Mucosa of descending colon (tissue), 3 donors: ENCODE measurements at regions not wholly inside any gene's neighbourhood (a gene's known extent, or its start where the extent isn't known, plus 50 kb on each side); places are given as distances from the start of the nearest gene placed in this dataset.
A peak's percentile ranks its signal among the peaks of the same experiment; 100 is the strongest.

Experiments
- ATAC-seq: fragments of 200-7000 bp; cut with Tn5 transposase; one replicate; pipeline ENCODE4 v1.9.1; 2020; ENCODE audit warnings: mild to moderate bottlenecking, moderate library complexity
- DNase-seq, 3 donors: peaks; one replicate each; pipeline ENCODE4 v3.0.0-alpha.2; 2020
- H3K36me3 ChIP-seq: fragments of 200-600 bp; one replicate; pipeline ENCODE4 v1.8.0; 2021; ENCODE audit warnings: low read depth, mild to moderate bottlenecking
- H3K4me1 ChIP-seq: fragments of 200-600 bp; one replicate; pipeline ENCODE4 v1.8.0; 2021; ENCODE audit warnings: low read depth, mild to moderate bottlenecking
- H3K4me3 ChIP-seq: fragments of 200-600 bp; one replicate; pipeline ENCODE4 v1.8.0; 2021; ENCODE audit warnings: mild to moderate bottlenecking
- H3K9me3 ChIP-seq: fragments of 200-600 bp; one replicate; pipeline ENCODE4 v1.8.0; 2021; ENCODE audit warnings: mild to moderate bottlenecking
- intact Hi-C, 2 donors: fragments of 100-400 bp; cut with DNase I in 1 of 2; cut with micrococcal nuclease in 1 of 2; formaldehyde crosslinking; loops; one replicate each; pipeline versions ENCODE4 v1.11.0 to v1.11.1; 2022; cut with DNase I, micrococcal nuclease
- TF ChIP-seq, protein P1 (sequence below): fragments of 200-600 bp; IDR thresholded peaks from one replicate; pipeline ENCODE4 v1.8.0; 2022; ENCODE audit warnings: antibody characterized with exemption, mild to moderate bottlenecking
- donor health status: DM: no; HTN: no; CAD: no; lungs with moderate emphysema.
- donor health status: DM: no; HTN: no; CAD: no.
- donor health status: DM: no; HTN: yes; CAD: no.

DNA sequence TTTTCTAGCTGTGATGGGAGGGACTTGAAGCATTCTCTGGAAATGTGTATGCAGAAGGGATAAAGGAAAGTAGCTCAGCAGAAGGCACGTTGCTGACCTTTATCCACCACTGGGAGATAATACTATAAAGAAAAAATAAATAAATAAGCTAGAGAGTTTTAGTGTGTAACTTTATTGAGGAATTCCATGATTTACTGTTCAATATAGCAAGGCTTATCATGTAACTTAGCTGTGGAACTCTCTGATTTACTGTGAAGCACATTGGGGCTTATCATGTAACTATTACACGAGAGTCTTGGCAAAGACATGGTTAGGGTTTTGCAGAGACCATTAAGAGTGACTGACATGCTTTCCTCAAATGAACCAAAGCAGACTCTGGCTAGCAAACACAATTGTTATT lies 316.1 kb upstream of the SNX7 start:
- H3K4me3 ChIP-seq: no peak overlapping the region
- TF ChIP-seq, protein P1, sequence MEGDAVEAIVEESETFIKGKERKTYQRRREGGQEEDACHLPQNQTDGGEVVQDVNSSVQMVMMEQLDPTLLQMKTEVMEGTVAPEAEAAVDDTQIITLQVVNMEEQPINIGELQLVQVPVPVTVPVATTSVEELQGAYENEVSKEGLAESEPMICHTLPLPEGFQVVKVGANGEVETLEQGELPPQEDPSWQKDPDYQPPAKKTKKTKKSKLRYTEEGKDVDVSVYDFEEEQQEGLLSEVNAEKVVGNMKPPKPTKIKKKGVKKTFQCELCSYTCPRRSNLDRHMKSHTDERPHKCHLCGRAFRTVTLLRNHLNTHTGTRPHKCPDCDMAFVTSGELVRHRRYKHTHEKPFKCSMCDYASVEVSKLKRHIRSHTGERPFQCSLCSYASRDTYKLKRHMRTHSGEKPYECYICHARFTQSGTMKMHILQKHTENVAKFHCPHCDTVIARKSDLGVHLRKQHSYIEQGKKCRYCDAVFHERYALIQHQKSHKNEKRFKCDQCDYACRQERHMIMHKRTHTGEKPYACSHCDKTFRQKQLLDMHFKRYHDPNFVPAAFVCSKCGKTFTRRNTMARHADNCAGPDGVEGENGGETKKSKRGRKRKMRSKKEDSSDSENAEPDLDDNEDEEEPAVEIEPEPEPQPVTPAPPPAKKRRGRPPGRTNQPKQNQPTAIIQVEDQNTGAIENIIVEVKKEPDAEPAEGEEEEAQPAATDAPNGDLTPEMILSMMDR: no peak
- DNase-seq: no peak
- H3K4me1 ChIP-seq: no peaks in the 10 kb centered on the region
- H3K36me3 ChIP-seq: no peaks in the 10 kb centered on the region
- no peaks in the 10 kb centered on the region for H3K9me3 ChIP-seq
- ATAC-seq: no peak
- intact Hi-C loops: no loop called here

DNA sequence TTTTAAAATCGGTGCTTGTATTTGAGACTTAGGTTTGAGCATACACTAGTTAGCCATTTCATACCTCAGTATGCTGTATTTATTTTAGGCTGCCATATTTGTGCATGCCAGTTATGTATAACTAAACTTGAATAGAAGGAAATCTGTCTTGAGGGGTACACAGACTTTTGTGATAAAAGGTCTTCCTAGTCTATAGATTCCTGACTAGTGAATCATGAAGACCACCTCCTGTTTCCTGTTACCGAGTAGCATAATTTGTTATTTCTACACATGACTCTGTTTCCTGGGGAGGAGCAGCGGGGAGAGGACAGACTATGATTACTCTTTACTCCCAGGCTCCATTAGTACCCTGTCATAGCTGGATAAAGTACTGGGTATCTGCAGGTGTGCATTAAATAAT lies 316.8 kb upstream of the SNX7 start:
- Histone ChIP-seq H3K4me1 (no peaks in the 10 kb centered on the region), H3K36me3 (no peaks in the 10 kb centered on the region), H3K9me3 (no peaks in the 10 kb centered on the region), H3K4me3 (no peak overlapping the region)
- intact Hi-C loops: no loop called here
- ATAC-seq (no peak), DNase-seq (no peak)
- TF ChIP-seq, protein P1: no peak

DNA sequence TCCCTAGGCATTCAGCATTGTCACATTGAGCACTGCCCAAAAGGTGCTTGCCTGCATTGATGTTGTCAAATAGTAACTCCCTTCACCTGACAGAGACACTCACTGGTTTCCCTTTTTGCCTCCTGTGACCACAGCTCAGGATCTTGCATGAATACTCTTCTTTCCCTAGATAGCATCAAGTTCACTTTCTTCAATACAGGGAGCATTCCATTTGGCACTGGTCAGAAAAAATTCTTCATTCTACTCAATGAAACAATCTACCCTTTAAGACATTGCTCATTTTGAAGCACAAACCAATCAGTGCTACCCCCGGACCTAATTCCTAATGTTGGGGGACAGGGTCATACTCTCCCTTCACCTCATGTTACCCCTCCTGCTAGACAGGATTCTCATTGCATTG lies 319.0 kb upstream of the SNX7 start:
- TF ChIP-seq, protein P1: no peak
- ATAC-seq: no peak
- Histone ChIP-seq H3K4me1 (no peaks in the 10 kb centered on the region), H3K9me3 (no peaks in the 10 kb centered on the region), H3K36me3 (no peaks in the 10 kb centered on the region), H3K4me3 (no peak overlapping the region)
- intact Hi-C loops: no loop called here
- no peak for DNase-seq

DNA sequence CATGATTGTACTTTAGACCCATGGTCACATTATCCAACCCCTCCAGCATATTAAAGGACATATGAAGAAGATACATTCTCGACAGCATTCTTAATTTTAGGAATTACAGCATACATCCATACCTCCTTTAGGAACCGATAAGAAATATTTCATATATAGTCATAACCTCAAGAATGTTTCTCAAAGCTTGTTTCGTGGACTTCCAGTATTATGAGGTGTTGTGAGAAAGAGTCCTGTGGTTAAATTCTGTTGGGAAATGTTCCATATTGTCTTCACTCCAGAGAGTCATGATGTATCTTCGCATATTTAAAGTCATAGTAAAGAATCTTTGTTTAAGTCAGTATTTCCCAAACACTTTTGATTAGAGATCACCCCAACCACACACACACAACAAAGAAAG lies 321.0 kb upstream of the SNX7 start:
- no peaks in the 10 kb centered on the region for H3K9me3 ChIP-seq
- H3K4me3 ChIP-seq: no peak overlapping the region
- no peaks in the 10 kb centered on the region for H3K36me3 ChIP-seq
- H3K4me1 ChIP-seq: no peaks in the 10 kb centered on the region
- intact Hi-C loops: no loop called here
- no peak for ATAC-seq
- TF ChIP-seq, protein P1: no peak
- no peak for DNase-seq

DNA sequence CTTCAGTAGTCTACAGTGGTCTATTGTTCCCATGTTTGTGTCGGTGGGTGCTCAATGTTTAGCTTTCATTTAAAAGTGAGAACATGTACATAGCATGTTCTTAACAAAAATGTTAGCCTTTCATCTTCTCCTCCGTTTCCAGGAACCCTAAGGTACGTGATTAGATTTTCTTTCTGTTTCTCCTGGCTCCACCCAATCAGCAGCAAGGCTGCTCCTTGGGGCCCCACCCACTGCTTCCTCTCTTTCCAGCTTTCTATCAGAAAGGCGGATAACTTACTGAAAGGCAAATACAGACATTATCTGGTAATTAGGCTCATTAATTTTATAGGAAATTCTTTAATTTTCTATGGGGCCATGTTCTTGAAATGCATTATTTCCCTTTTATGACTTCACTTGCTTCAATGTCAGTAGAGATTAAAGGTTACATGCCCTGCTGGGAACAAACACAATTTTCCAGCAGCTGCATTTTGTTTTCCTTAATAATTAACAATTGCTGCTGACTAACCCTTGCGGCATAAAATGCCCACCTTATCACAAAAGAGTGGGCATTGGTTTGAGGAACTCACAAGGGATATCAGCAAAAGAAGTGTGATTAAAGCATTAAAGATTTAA lies 324.9 kb upstream of the SNX7 start:
- TF ChIP-seq, protein P1: no peak
- no peak overlapping the region for H3K4me3 ChIP-seq
- no peaks in the 10 kb centered on the region for H3K4me1 ChIP-seq
- peak; percentile 66 for ATAC-seq
- DNase-seq: peak in 2 of 3 donors; percentile 20 to 32
- H3K9me3 ChIP-seq: no peaks in the 10 kb centered on the region
- intact Hi-C loops: no loop called here
- H3K36me3 ChIP-seq: no peaks in the 10 kb centered on the region

DNA sequence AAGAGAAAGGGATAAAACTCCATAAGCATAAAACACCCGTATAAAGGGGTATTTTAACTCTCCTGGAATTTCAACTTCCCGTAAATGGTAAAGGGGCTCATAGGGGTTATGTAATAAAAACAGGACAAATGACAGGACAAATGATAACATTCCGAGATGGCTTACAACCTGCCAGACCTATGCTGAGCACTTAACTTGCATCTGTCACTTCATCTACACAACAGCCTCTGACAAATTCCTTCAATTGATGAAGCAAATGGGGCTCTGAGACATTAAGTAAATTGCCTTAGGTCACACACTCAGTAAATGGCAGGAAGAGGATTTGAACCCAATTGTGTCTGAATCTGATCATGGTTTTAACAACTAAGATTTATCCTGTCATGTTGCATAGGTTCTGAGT lies 327.6 kb upstream of the SNX7 start:
- no peaks in the 10 kb centered on the region for H3K36me3 ChIP-seq
- intact Hi-C loops: no loop called here
- DNase-seq (no peak), ATAC-seq (no peak)
- TF ChIP-seq, protein P1: no peak
- no peaks in the 10 kb centered on the region for H3K4me1 ChIP-seq
- no peak overlapping the region for H3K4me3 ChIP-seq
- H3K9me3 ChIP-seq: no peaks in the 10 kb centered on the region
